IPS-18a (cell line): ENCODE measurements at regions not wholly inside any gene's neighbourhood (a gene's known extent, or its start where the extent isn't known, plus 50 kb on each side); places are given as distances from the start of the nearest gene placed in this dataset.

Experiments
- H3K27ac ChIP-seq: one replicate; pipeline ENCODE4 v1.5.1; 2013; ENCODE audit warnings: low read length
- H3K27me3 ChIP-seq: one replicate; pipeline ENCODE4 v1.6.1; 2013; ENCODE audit warnings: mild to moderate bottlenecking, low read length; ENCODE audit not compliant: control insufficient read depth, insufficient read depth
- H3K36me3 ChIP-seq: one replicate; pipeline ENCODE4 v1.6.1; 2013; ENCODE audit warnings: low read depth, low read length; ENCODE audit not compliant: control insufficient read depth
- H3K4me1 ChIP-seq: one replicate; pipeline ENCODE4 v1.6.1; 2013; ENCODE audit warnings: low read depth, low read length; ENCODE audit not compliant: control insufficient read depth
- H3K4me3 ChIP-seq: one replicate; pipeline ENCODE4 v1.5.1; 2013; ENCODE audit warnings: low read length
- H3K9ac ChIP-seq: one replicate; pipeline ENCODE4 v1.6.1; 2013; ENCODE audit warnings: mild to moderate bottlenecking, low read length, moderate library complexity
- H3K9me3 ChIP-seq: one replicate; pipeline ENCODE4 v1.6.1; 2013; ENCODE audit warnings: low read depth, low read length; ENCODE audit not compliant: control insufficient read depth

DNA sequence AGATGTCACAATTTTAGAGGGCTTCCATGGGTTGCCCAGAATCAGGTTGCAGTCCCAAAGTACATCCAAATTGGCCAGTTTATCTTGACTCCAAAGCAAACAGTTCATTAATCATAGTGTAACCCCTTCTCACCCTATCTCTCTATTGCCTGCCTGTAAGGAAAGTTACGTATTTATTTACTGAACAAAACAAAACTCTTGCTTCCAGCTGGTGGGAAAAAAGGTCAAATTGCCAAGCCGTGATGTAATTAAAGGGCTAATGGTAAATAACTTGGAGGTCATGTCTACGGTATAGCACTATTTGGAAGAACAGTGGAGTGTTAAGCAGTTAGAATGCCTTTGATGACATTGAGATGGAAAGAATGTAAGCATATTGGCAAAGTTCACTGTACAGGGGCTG, 214.0 kb downstream of the DLEU7 start:
- no peaks in the 10 kb centered on the region for H3K4me1 ChIP-seq

DNA sequence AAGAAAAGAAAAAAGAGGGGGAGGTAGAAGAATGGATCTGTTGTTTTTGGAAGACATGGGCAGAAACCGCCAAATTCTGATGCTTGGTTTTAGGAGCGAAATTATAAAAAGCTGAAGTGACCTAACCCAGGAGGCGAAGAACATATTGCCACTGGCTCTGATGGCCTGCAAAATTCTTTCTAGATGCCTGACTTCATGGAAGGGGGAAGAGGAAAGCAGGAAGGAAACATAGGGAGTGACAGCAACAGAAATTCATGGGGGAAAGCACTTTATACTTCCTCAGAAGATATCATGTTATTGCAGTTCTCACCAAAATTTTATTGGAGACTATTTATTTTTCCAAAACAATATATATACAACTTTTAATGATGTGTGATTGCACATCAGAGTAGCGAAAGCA, 213.5 kb downstream of the DLEU7 start:
- no peaks in the 10 kb centered on the region for H3K9me3 ChIP-seq
- no peaks in the 10 kb centered on the region for H3K27me3 ChIP-seq
- H3K27ac ChIP-seq = no peak overlapping the region
- no peak overlapping the region for H3K4me3 ChIP-seq
- no peak overlapping the region for H3K9ac ChIP-seq
- no peaks in the 10 kb centered on the region for H3K4me1 ChIP-seq
- H3K36me3 ChIP-seq = no peaks in the 10 kb centered on the region

More for the DNA sequence above, 214.0 kb downstream of the DLEU7 start:
- Histone ChIP-seq H3K27ac (no peak overlapping the region), H3K27me3 (no peaks in the 10 kb centered on the region), H3K4me3 (no peak overlapping the region), H3K9me3 (no peaks in the 10 kb centered on the region), H3K36me3 (no peaks in the 10 kb centered on the region), H3K9ac (no peak overlapping the region)

DNA sequence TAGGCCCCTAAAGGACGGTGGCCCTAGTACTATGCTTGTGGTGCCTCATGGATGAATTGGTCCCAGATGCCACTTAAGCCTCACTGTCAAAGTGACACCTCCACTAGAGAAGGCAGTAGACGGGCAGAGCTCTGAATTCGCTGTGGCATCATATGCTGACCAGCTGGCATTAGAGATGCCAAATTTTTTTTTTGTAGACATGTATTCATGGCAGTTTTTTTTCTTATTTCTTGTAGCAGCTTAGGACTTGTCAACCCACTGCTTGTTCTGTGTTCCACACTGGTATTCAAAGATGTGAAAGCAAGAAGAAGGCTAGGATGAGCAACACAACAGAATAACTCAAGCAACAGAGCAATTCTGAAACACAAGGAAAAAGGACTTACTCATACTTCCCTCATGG, 212.5 kb downstream of the DLEU7 start:
- H3K9ac ChIP-seq = no peak overlapping the region
- no peaks in the 10 kb centered on the region for H3K36me3 ChIP-seq
- H3K27ac ChIP-seq = no peak overlapping the region
- H3K9me3 ChIP-seq = no peaks in the 10 kb centered on the region
- H3K4me1 ChIP-seq = peaks cover 4% of the 10 kb centered on the region
- no peaks in the 10 kb centered on the region for H3K27me3 ChIP-seq
- H3K4me3 ChIP-seq = no peak overlapping the region

DNA sequence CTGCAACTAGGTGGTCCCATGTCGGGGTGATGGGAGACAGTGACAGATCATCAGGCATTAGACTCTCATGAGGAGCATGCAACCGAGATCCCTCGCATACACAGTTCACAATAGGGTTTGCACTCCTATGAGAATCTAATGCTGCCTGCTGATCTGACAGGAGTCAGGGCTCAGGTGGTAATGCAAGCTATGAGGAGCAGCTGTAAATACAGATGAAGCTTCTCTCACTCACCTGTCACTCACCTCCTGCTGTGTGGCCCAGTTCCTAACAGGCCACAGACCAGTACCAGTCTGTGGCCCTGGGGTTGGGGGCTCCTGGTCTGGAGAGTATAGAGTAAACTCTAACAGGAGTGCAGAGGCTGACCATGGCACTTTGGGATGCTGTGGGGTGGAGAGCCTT, 209.2 kb downstream of the DLEU7 start:
- Histone ChIP-seq H3K4me3 (no peak overlapping the region), H3K9me3 (no peaks in the 10 kb centered on the region), H3K27ac (no peak overlapping the region), H3K36me3 (no peaks in the 10 kb centered on the region), H3K4me1 (peaks cover 11% of the 10 kb centered on the region), H3K9ac (no peak overlapping the region), H3K27me3 (no peaks in the 10 kb centered on the region)

DNA sequence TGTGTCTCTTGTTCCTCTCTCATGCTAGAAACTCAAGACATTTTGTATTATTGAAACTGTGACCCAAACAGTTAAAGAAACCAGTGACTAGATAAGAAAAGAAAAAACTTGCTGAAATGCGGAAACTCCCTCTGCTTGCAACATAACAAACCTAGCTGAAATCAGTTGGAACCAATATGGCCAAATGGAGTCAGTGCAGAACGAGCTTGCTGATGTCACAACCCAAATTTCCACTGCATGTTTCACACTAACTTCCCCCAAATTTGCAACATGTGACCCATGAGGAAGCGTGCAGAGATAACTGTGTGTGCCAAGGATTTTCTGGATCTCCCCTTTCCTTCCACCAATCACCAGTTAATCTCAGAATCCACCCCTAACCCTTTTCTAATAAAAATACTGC, 208.0 kb downstream of the DLEU7 start:
- Histone ChIP-seq H3K27ac (peak overlapping the region; percentile 13), H3K36me3 (no peaks in the 10 kb centered on the region), H3K27me3 (no peaks in the 10 kb centered on the region), H3K4me1 (peaks cover 11% of the 10 kb centered on the region), H3K9ac (no peak overlapping the region), H3K4me3 (no peak overlapping the region), H3K9me3 (no peaks in the 10 kb centered on the region)

DNA sequence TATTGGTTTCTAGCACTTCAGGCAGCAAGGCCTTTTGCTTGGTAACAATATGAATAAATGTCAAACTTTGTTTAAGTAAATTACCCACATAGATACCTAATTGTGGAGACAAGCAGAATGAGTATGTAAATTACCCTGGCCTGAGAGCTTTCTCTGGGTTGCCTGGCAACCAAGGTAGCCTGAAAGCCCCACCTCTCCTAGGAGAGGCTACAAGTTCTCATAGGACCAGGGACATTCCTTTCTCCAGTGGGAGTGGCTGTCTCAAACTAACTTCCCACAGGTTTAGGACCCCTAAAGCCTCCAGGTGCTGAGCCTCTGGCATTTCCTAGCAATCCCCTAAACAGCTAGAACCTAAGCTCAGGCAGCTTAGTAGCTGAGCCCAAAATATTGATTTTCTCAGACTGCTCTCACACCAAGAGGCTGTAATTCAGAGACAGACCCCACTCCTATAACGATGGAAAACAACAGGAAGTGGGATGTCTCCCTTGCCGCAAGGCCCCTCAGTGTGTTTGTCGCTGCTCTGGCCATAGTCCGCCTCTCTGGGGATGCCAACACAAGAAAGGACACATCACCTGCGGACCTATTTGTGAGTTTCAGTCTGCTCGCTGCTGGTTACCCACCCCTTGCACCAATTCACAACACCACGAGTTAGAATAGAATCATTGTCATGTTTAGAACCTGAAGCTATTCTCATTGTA, 207.3 kb downstream of the DLEU7 start:
- no peaks in the 10 kb centered on the region for H3K36me3 ChIP-seq
- H3K9ac ChIP-seq = no peak overlapping the region
- peaks cover 11% of the 10 kb centered on the region for H3K4me1 ChIP-seq
- H3K9me3 ChIP-seq = no peaks in the 10 kb centered on the region
- H3K4me3 ChIP-seq = peak overlapping the region; percentile 26
- peak overlapping the region; percentile 13 for H3K27ac ChIP-seq
- no peaks in the 10 kb centered on the region for H3K27me3 ChIP-seq

DNA sequence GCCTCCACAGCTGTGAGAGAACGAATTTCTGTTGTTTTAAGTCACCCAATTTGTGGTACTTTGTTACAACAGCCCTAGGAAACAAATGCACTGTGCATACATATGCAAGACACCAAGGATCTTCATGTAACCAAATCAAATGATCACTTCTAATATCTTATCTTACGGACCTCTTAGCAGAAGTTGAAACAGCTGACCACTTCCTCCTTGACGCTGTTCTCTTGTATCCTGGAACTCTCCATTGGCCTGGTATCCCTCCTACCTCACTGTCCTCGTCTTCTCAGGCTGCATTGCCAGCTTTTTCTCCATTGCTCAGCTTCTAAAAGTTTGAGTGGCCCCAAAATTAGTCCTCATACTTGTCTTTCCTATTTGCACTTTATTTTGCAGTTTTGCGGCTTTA, 200.4 kb downstream of the DLEU7 start:
- no peaks in the 10 kb centered on the region for H3K27me3 ChIP-seq
- H3K4me3 ChIP-seq = no peak overlapping the region
- no peaks in the 10 kb centered on the region for H3K4me1 ChIP-seq
- no peaks in the 10 kb centered on the region for H3K9me3 ChIP-seq
- no peaks in the 10 kb centered on the region for H3K36me3 ChIP-seq
- no peak overlapping the region for H3K9ac ChIP-seq
- no peak overlapping the region for H3K27ac ChIP-seq

DNA sequence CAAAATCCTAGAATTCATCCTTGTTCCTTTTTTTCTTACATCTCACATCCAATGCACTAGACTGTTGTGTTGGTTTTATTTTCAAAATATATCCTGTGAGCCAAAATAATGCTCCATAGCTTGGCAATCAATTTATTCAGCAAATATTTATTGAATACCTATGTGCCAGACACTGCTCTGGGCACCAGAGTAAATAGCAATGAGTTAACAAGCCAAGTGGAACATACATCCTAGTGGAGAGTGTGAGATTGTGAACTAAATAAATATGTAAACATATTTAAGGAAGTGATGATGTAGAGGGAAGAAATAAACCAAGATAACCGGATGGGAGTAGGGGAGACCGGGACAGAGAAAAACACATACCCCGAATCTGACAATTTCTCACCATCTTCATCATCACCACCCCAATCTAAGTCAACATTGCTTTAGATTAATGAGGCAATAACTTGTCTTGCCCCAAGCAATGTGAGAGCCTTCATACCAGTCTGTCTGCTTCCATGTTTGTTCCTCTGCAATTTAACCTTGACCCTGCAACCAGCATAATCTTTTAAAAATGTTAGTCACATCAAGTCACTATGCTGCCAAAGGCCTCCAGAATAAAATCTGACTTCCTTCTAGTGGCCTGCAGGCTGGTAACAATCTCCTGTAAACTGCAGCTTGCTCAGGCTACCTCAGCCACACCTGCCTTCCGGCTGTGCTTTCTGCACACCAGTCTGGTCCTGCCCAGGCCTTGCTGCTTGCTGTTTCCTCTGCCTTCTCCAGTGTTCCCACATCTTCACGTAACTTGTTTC, 199.2 kb downstream of the DLEU7 start:
- no peak overlapping the region for H3K9ac ChIP-seq
- H3K36me3 ChIP-seq = no peaks in the 10 kb centered on the region
- no peaks in the 10 kb centered on the region for H3K9me3 ChIP-seq
- H3K4me3 ChIP-seq = no peak overlapping the region
- H3K27ac ChIP-seq = no peak overlapping the region
- H3K27me3 ChIP-seq = no peaks in the 10 kb centered on the region
- H3K4me1 ChIP-seq = no peaks in the 10 kb centered on the region

DNA sequence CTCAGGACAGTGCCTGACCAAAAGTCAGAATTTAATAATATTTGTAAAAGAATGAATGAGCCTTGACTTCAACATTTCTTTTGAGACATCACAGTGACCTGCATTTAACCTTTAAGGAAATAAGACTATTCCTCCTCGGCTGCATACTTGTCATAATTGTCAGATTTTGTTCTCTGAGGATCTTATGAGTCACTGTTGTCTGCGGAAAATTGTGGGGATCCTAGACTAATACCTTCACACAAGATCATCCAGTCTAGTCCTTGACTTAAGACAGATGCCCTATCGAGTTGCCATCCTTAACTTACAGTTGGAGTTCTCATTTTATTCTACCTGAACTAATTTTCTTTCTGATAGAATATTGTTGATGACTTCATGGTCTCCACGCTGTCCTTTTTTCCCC, 198.4 kb downstream of the DLEU7 start:
- no peak overlapping the region for H3K4me3 ChIP-seq
- no peak overlapping the region for H3K27ac ChIP-seq
- no peaks in the 10 kb centered on the region for H3K27me3 ChIP-seq
- no peak overlapping the region for H3K9ac ChIP-seq
- H3K36me3 ChIP-seq = no peaks in the 10 kb centered on the region
- H3K9me3 ChIP-seq = no peaks in the 10 kb centered on the region
- no peaks in the 10 kb centered on the region for H3K4me1 ChIP-seq

DNA sequence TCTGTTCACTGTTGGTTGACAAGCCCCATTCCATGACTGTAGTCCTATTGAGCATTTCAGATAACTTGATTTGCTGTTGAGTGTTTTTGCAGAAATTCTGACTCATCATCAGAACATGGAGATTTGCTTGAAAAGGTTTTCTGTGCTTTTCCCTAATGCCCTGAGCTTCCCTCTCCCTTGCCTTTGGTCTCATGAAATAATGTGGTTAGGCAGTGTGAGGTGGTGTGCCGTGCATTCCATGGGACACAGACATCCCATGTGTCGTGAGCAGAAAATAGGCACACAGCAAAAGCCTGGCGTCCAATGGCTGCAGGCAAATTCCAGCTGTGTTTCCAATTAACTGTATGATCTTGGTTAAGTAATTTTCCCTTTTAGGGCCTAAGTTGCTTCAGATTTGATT, 197.4 kb downstream of the DLEU7 start:
- H3K36me3 ChIP-seq = no peaks in the 10 kb centered on the region
- no peak overlapping the region for H3K4me3 ChIP-seq
- H3K27me3 ChIP-seq = no peaks in the 10 kb centered on the region
- no peak overlapping the region for H3K27ac ChIP-seq
- no peaks in the 10 kb centered on the region for H3K9me3 ChIP-seq
- no peaks in the 10 kb centered on the region for H3K4me1 ChIP-seq
- no peak overlapping the region for H3K9ac ChIP-seq

DNA sequence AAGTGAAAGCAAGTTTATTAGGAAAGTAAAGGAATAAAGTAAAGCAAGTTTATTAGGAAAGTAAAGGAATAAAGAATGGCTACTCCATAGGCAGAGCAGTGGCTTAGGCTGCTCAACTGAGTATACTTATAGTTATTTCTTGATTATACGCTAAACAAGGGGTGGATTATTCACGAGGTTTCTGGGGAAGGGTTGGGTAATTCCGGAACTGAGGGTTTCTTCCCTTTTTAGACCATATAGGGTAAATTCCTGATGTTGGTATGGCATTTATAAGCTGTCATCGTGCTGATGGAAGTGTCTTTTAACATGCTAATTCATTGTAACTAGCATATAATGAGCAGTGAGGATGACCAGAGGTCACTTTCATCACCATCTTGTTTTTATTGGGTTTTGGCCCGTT, 194.3 kb downstream of the DLEU7 start:
- no peaks in the 10 kb centered on the region for H3K9me3 ChIP-seq
- no peak overlapping the region for H3K27ac ChIP-seq
- H3K36me3 ChIP-seq = no peaks in the 10 kb centered on the region
- no peak overlapping the region for H3K9ac ChIP-seq
- H3K27me3 ChIP-seq = no peaks in the 10 kb centered on the region
- H3K4me3 ChIP-seq = no peak overlapping the region
- no peaks in the 10 kb centered on the region for H3K4me1 ChIP-seq
